CD4-positive, alpha-beta T cell treated with Interleukin-1 beta for 1 hour (primary cell): ENCODE measurements at regions not wholly inside any gene's neighbourhood (a gene's known extent, or its start where the extent isn't known, plus 50 kb on each side); places are given as distances from the start of the nearest gene placed in this dataset.
"Not testable (repeated sequence)": the region's sequence is repeated elsewhere in the genome, so short reads cannot be mapped to it uniquely, and the experiment has no call there.

Source experiments
- DNase-seq, 2 donors: peaks; one replicate each; pipeline ENCODE4 v3.0.0-alpha.2; 2020 to 2022

DNA sequence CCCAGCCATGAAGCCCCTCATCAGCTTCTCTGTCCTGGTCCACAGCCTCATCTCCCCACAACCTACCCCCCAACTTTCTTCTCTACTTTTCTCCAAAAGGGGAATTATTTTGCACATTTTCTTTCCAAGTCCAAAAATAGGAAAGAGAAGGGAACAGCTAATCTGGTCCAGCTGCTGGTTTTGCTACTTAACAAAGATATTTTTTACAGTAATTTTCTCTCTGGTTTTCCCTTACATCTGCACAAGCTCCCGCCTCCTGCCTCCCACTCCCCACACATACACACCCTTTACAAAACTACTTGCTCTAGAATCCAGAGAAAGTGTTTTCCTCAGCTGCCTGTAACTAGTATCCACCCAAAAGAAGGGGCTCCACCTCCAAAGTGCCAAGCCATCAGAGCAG, 177.2 kb downstream of the POLR2M start:
- no peak for DNase-seq

DNA sequence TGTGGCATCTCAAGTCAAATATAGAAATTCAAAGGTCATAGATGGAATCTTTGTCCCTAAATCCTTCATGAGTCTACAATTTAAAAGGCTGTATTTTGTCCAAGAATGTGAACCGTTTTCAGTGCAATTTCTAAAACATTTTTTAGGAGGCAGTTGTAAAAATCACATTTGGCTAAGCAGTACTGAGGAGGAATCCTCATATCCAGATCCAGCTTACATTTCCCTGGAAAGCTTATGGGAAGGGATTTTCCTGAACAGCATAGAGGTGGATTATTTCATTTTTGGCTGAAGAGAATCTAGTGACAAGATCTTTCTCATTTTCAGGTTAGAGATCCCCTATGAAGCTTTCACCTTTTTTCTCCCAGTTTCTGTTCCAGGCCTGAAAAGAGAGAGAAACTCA, 178.4 kb downstream of the POLR2M start:
- DNase-seq: no peak

DNA sequence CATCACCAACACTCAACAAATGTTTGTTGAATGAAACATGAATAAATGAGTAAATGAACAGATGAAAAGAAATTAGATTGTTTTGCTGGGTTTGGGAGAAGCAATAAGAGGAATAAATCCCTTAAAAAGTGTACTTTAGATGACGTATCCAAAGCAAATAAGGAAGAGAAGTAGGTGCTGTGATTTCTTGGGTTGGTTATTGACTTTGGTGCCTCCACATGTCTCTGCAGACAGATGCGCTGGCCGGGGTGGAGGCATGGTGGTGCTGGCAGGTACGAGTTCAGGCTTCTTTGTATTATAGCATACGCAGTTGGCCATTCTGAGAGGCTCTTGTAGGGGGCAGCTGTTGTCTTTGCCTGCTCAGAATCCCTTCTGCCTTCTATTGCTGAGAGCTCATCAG, 178.9 kb downstream of the POLR2M start:
- DNase-seq: no peak

DNA sequence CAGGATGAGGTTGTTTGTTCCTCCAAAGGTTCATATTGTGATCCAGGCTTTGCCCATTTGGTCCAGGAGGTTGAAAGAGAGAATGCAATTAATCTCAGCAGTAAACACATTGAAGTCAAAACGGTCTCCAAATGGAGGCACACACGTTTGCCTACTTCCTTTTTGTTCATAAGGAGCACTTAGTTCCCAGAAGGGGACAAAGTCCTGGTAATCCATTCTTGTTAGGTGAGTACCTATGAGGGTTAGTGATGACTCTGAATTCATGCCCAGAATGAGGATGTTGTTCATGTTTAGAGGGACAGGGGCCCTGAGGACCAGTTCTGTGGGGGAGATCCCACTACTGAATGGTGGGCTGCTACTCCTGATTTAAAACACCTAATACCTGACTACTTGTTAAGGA, 177.7 kb downstream of the ALDH1A2 start:
- no peak for DNase-seq

DNA sequence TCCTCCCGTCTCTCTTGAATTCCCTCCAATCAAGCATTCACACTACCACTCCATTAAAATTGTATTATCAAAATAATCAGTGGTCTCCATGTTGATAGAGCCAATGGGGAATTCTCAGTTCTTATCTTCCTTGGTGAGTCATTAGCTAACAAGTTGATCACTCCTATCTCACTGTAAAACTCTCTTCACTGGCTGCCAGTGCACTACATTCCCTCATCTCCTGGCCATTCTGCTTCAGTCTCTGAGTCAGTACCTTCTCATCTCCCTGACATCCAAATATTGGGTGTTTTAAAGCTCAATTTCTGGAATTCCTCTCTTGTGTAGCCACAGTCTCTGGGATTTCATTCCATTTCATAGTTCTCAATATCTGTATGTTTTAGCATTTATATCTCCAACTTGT, 175.2 kb downstream of the ALDH1A2 start:
- no peak for DNase-seq

DNA sequence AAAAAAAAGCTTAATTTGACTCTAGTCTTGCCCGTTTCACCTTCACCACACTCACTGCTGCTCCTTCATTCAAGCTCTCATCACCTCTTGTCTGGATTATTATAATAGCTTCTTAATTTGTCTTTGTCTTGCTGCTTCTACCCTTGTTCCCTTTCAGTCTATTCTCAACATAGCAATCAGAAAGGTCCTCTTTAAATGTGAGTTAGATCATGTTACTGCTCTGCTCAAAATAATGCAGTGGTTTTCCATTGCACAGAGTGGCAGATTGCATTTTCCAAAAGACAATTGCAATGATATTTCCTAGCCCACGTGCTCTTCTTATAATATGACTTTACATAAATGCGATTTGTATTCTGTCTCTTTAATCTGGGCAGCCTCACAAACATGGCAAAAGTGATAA, 174.6 kb downstream of the ALDH1A2 start:
- DNase-seq: no peak

DNA sequence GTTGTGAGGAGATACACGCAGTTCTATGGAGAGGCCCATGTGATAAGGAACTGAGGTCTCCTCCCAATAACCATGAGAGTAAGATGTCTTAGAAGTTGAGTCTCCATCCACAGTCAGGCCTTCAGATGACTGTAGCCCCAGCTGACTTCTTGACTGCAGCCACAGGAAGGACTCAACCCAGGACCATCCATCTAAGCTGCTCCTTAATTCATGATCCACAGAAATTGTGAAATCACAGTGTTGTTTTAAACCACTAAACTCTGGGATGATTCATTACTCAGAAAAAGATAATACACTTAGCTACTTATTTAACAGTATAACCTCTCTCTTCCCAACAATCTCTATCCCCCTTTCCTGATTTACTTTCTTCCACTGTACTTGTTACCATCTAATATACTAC, 173.3 kb downstream of the ALDH1A2 start:
- DNase-seq: no peak

DNA sequence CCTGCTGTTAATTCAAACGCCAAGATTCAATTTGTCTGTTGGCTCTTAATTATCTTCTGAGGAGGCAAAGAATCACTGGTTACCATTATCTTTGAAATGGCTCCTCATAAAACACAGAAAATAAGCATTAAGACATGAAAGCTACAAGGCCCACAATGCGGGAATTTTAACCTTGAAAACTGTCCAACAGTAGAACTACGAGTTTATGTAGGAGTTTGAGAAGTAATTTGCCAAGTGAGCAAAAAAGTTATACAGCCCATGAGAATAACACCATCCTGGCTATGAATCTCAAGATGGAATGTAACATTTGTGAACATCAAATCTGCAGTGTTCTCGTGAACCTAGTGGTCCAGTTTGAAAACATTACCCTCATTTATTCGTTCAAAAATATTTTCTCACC, 172.5 kb downstream of the ALDH1A2 start:
- no peak for DNase-seq

DNA sequence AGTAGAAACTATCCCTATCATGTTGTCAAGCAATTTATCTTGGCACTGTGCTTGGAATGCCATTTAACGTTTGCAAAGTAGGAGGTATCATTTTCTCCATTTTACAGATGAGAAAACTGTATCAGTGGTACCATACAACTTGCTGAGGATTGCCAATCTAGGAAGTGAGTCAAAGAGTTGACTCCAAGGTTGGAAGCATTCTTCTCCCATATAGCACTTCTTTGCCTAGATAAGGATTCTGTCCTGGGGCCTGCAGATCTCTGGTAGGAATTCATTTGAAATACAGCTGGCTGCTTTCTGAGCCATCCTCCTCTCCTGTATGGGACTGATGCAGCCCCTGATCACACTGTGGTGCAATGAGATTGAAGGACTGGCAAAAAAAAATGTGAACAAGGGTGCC, 170.2 kb downstream of the ALDH1A2 start:
- DNase-seq: no peak

DNA sequence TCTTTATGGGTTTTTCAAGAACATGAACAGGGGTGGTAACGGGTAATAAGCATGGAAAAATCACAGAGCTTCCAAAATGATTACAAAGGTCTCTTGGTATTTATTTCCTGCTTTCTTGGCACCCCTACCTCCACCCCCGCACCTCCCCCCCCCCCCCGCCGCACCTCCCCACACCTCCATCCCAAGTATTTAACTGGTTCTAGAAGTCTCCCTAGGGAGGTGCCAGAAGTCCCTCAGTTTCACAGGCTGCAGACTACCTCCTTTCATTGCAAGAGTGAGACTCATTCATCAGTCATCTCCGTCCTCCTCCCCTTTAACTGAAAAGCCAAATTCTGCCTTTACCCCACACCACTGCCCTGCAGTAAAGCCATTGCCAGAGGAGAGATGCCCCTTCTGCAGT, 169.4 kb downstream of the ALDH1A2 start:
- DNase-seq: no peak

DNA sequence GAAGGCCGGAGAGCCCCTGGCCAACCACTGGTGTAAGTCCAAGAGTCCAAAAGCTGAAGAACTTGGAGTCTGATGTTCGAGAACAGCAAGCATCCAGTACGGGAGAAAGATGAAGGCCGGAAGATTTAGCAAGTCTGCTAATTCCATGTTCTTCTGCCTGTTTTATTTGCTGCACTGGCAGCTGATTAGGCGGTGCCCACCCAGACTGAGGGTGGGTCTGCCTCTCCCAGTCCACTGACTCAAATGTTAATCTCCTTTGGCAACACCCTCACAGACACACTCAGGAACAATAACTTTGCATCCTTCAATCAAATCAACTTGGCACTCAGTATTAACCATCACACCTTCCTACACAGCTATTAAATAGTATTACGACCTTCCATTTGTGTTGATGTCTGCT, 168.6 kb downstream of the ALDH1A2 start:
- DNase-seq: not testable (repeated sequence)

DNA sequence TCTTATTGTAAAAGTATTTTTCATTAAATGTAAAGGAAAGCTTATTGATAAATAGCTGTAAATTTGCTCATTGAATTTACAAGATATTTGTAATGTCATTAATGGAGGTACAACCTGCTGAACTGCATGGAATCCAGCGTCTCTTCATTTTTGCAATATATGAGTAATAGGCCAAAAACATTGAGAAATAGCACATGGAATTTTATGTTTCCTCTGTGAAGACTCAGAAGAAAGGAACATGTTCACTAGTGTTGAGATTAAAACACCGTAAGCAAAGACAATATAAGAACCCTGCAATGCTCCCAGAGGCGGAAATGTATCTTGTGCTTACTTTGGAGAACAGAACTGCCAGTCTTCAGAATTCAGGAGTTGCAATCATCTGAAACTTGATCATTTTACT, 167.6 kb downstream of the ALDH1A2 start:
- DNase-seq: no peak

DNA sequence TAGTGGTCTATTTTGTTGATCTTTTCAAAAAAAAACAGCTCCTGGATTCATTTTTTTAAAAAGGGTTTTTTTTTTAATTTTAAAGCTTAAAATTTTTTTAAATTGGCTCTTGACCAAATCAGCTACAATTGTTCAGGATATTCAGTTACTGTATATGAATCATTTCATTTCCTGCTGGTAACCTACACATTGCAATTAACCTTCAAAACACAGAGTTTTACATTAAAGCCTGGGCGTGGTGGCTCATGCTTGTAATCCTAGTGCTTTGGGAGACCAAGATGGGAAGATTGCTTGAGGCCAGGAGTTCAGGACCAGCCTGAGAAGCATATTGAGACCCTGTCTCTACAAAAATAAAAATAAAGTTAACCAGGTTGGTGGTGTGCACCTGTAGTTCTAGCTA, 163.4 kb downstream of the ALDH1A2 start:
- no peak for DNase-seq
